ENCODE measurements at regions not wholly inside any gene's neighbourhood (a gene's known extent, or its start where the extent isn't known, plus 50 kb on each side); places are given as distances from the start of the nearest gene placed in this dataset.

- no peak for TF ChIP-seq CTCF (IDR thresholded peaks at IDR 0.05)
These were observed 441.0 kb downstream of the RAPGEF2 start for GRCh38 chr4:159543831-159544230.

- TF ChIP-seq CTCF (IDR thresholded peaks at IDR 0.05) = no peak
These were observed 442.7 kb downstream of the RAPGEF2 start for GRCh38 chr4:159545556-159545955.

- TF ChIP-seq CTCF (IDR thresholded peaks at IDR 0.05) = no peak
These were observed 444.9 kb downstream of the RAPGEF2 start for GRCh38 chr4:159547645-159548308.

GRCh38 chr4:159549098-159549518 is 446.2 kb downstream of the RAPGEF2 start:
- TF ChIP-seq CTCF (IDR thresholded peaks at IDR 0.05) = no peak

- TF ChIP-seq CTCF (IDR thresholded peaks at IDR 0.05) = no peak
These were observed 448.4 kb downstream of the RAPGEF2 start for GRCh38 chr4:159551281-159551680.

- TF ChIP-seq CTCF (IDR thresholded peaks at IDR 0.05) = no peak
These were observed 450.3 kb downstream of the RAPGEF2 start for GRCh38 chr4:159552979-159553768.

GRCh38 chr4:159555873-159556272 is 453.0 kb downstream of the RAPGEF2 start:
- TF ChIP-seq CTCF (IDR thresholded peaks at IDR 0.05) = no peak
